SH-SY5Y (cell line): ENCODE measurements at regions not wholly inside any gene's neighbourhood (a gene's known extent, or its start where the extent isn't known, plus 50 kb on each side); places are given as distances from the start of the nearest gene placed in this dataset.
A peak's percentile ranks its signal among the peaks of the same experiment; 100 is the strongest.

Experiments
- GATA2 ChIP-seq: IDR thresholded peaks from 2 replicates; pipeline ENCODE4 v1.6.1; 2011; ENCODE audit warnings: mild to moderate bottlenecking, low read depth, low read length
- GATA3 ChIP-seq: IDR thresholded peaks from 2 replicates; pipeline ENCODE4 v1.6.1; 2011; ENCODE audit warnings: low read depth, mild to moderate bottlenecking, low read length, moderate library complexity

GRCh38 chr2:122843503-122843902 is 1088.1 kb downstream of the TSN start:
- TF ChIP-seq GATA2 (peak; percentile 44; the same call in 1 of the 2 replicates), GATA3 (no peak)
